Panc1 (cell line): ENCODE measurements at regions not wholly inside any gene's neighbourhood (a gene's known extent, or its start where the extent isn't known, plus 50 kb on each side); places are given as distances from the start of the nearest gene placed in this dataset.

Experiments used
- ATAC-seq: fragments of 200-7000 bp; cut with Tn5 transposase; 2 replicates; pipeline ENCODE4 v1.9.1; 2020; ENCODE audit warnings: mild to moderate bottlenecking, moderate library complexity
- BruUV-seq: library from RNA; stranded (reverse); fragments of 400-500 nt; replicated peaks from 2 replicates; lab custom pipeline; 2021; lab: Mats Ljungman, UMichigan
- CTCF ChIA-PET: fragments of 300-600 bp; sonication (Branson Sonifier 250); formaldehyde crosslinking; loops from one replicate; lab custom pipeline; 2022; ENCODE audit warnings: antibody characterized with exemption; lab: Charles Lee
- POLR2A ChIA-PET: fragments of 300-600 bp; sonication (Branson Sonifier 250); formaldehyde crosslinking; loops from one replicate; lab custom pipeline; 2022; ENCODE audit warnings: antibody characterized with exemption; lab: Charles Lee
- DNase-seq: peaks from one replicate; pipeline ENCODE4 v3.0.0-alpha.2; 2010; ENCODE audit warnings: low read depth, low spot score
- H3K27ac ChIP-seq: 2 replicates; pipeline ENCODE4 v1.5.1; 2011; ENCODE audit warnings: mild to moderate bottlenecking, low read length, inconsistent platforms
- H3K27me3 ChIP-seq: fragments of 200-500 bp; sonication (Bioruptor generic); 2 replicates; pipeline ENCODE4 v1.6.0; 2014; ENCODE audit warnings: low read length, inconsistent platforms; ENCODE audit not compliant: control insufficient read depth, insufficient read depth
- H3K36me3 ChIP-seq: fragments of 200-500 bp; sonication (Bioruptor generic); 2 replicates; pipeline ENCODE4 v1.5.1; 2014; ENCODE audit warnings: inconsistent platforms, mild to moderate bottlenecking, low read length, moderate library complexity; ENCODE audit not compliant: control insufficient read depth, insufficient read depth
- H3K4me1 ChIP-seq: 2 replicates; pipeline ENCODE4 v1.5.1; 2011; ENCODE audit warnings: inconsistent platforms, mild to moderate bottlenecking, low read length, moderate library complexity; ENCODE audit not compliant: control insufficient read depth, insufficient read depth
- H3K4me3 ChIP-seq, 2 experiments: 2 replicates each; pipeline ENCODE4 v1.5.1; 2011 to 2012; ENCODE audit warnings: low read depth in 2 of 2, low read length in 2 of 2, mild to moderate bottlenecking in 2 of 2, inconsistent platforms in 1 of 2, moderate library complexity in 1 of 2
- H3K9me3 ChIP-seq: fragments of 200-500 bp; sonication (Bioruptor generic); 2 replicates; pipeline ENCODE4 v1.5.1; 2014; ENCODE audit warnings: low read depth, mild to moderate bottlenecking, inconsistent platforms, low read length, moderate library complexity; ENCODE audit not compliant: control insufficient read depth, insufficient read depth
- POLR2AphosphoS5 ChIP-seq: IDR thresholded peaks from 2 replicates; pipeline ENCODE4 v1.6.1; 2012; ENCODE audit warnings: mild to moderate bottlenecking, low read depth, low read length, moderate library complexity
- SIN3A ChIP-seq: IDR thresholded peaks from 2 replicates; pipeline ENCODE4 v1.6.1; 2012; ENCODE audit warnings: low read depth, mild to moderate bottlenecking, low read length, moderate library complexity, borderline replicate concordance; ENCODE audit not compliant: insufficient read depth
- TCF7L2 ChIP-seq: IDR thresholded peaks from 2 replicates; pipeline ENCODE4 v1.6.1; 2011; ENCODE audit warnings: mild to moderate bottlenecking, low read depth, low read length, inconsistent platforms
- in situ Hi-C: cut with HindIII; loops from 2 replicates; pipeline ENCODE4 v1.10.0; 2016; ENCODE audit warnings: low sequenced_read_pairs, low pct_unique_long_range_greater_than_20kb
- intact Hi-C: fragments of 100-400 bp; cut with micrococcal nuclease; formaldehyde crosslinking; loops from one replicate; pipeline ENCODE4 v1.10.0; 2022; ENCODE audit not compliant: unreplicated experiment
- TF ChIP-seq, protein P1 (sequence below): fragments of 450-650 bp; IDR thresholded peaks from 2 replicates; pipeline ENCODE4 v1.5.1; 2017; ENCODE audit warnings: mild to moderate bottlenecking
- TF ChIP-seq, protein P2 (sequence below), 2 experiments: IDR thresholded peaks; 2 replicates each; pipeline ENCODE4 v1.6.1; 2011 to 2012; ENCODE audit warnings: low read depth in 2 of 2, control low read depth in 1 of 2, low read length in 1 of 2, mild to moderate bottlenecking in 1 of 2, moderate library complexity in 1 of 2; ENCODE audit not compliant: insufficient read depth in 1 of 2

DNA sequence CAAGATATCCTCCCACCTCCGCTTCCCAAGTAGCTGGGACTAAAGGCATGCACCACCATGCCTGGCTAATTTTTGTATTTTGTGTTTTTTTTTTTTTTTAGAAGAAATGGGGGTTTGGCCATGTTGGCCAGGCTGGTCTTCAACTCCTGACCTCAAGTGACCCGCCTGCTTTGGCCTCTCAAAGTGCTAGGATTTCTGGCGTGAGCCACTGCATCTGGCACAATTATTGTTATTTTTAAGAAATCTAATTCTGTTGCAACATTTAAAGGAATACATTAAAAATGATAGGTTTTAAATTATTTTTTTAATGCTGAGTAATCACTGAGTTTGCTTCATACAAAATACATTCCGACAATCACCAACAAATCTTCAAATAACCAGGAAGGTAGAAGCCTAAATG lies 178.1 kb upstream of the SEMA3E start:
- TF ChIP-seq, protein P1, sequence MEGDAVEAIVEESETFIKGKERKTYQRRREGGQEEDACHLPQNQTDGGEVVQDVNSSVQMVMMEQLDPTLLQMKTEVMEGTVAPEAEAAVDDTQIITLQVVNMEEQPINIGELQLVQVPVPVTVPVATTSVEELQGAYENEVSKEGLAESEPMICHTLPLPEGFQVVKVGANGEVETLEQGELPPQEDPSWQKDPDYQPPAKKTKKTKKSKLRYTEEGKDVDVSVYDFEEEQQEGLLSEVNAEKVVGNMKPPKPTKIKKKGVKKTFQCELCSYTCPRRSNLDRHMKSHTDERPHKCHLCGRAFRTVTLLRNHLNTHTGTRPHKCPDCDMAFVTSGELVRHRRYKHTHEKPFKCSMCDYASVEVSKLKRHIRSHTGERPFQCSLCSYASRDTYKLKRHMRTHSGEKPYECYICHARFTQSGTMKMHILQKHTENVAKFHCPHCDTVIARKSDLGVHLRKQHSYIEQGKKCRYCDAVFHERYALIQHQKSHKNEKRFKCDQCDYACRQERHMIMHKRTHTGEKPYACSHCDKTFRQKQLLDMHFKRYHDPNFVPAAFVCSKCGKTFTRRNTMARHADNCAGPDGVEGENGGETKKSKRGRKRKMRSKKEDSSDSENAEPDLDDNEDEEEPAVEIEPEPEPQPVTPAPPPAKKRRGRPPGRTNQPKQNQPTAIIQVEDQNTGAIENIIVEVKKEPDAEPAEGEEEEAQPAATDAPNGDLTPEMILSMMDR, result no peak
- TF ChIP-seq TCF7L2, result no peak
- TF ChIP-seq POLR2AphosphoS5, result no peak
- TF ChIP-seq, protein P2, sequence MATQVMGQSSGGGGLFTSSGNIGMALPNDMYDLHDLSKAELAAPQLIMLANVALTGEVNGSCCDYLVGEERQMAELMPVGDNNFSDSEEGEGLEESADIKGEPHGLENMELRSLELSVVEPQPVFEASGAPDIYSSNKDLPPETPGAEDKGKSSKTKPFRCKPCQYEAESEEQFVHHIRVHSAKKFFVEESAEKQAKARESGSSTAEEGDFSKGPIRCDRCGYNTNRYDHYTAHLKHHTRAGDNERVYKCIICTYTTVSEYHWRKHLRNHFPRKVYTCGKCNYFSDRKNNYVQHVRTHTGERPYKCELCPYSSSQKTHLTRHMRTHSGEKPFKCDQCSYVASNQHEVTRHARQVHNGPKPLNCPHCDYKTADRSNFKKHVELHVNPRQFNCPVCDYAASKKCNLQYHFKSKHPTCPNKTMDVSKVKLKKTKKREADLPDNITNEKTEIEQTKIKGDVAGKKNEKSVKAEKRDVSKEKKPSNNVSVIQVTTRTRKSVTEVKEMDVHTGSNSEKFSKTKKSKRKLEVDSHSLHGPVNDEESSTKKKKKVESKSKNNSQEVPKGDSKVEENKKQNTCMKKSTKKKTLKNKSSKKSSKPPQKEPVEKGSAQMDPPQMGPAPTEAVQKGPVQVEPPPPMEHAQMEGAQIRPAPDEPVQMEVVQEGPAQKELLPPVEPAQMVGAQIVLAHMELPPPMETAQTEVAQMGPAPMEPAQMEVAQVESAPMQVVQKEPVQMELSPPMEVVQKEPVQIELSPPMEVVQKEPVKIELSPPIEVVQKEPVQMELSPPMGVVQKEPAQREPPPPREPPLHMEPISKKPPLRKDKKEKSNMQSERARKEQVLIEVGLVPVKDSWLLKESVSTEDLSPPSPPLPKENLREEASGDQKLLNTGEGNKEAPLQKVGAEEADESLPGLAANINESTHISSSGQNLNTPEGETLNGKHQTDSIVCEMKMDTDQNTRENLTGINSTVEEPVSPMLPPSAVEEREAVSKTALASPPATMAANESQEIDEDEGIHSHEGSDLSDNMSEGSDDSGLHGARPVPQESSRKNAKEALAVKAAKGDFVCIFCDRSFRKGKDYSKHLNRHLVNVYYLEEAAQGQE (IDR thresholded peaks at IDR 0.05; ENCODE audit: insufficient read depth in 1 of 2, low read depth in 2 of 2, low read length in 1 of 2), result no peak
- Histone ChIP-seq H3K4me3 (no peak overlapping the region), H3K4me1 (no peaks in the 10 kb centered on the region), H3K27me3 (no peaks in the 10 kb centered on the region), H3K27ac (no peak overlapping the region), H3K9me3 (no peaks in the 10 kb centered on the region), H3K36me3 (no peaks in the 10 kb centered on the region)
- ChIA-PET CTCF (no interaction called here), POLR2A (no interaction called here)
- no TSS peak for BruUV-seq
- ATAC-seq (no peak), DNase-seq (no peak)
- intact Hi-C loops, result no loop called here
- in situ Hi-C loops, result no loop called here

DNA sequence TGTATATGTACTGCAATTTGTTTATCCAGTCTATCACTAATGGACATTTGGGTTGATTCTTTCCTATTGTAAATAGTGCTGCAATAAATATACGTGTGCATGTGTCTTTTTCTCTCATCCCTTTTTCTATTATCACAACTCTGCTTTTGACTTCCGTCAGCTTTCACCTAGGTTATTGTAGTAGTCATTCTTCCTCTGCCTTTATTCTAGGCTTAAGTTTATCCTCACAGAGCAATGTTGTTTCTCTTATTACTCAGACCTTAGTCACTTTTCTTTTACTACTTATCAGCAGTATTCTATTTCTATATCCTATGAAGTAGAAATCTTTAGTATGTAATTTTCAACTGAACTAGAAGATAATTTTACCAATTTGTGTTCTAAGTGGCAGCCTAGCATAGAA lies 175.3 kb upstream of the SEMA3E start:
- no peaks in the 10 kb centered on the region for H3K27me3 ChIP-seq
- POLR2A ChIA-PET, result no interaction called here
- TF ChIP-seq TCF7L2 (no peak), POLR2AphosphoS5 (no peak), SIN3A (no peak)
- TF ChIP-seq, protein P1, result no peak
- TF ChIP-seq, protein P2 (IDR thresholded peaks at IDR 0.05; ENCODE audit: insufficient read depth in 1 of 2, low read depth in 2 of 2, low read length in 1 of 2), result no peak
- H3K27ac ChIP-seq, result no peak overlapping the region
- intact Hi-C loops, result no loop called here
- ATAC-seq (no peak), DNase-seq (peak; percentile 28)
- CTCF ChIA-PET, result no interaction called here
- BruUV-seq, result no TSS peak
- no peaks in the 10 kb centered on the region for H3K36me3 ChIP-seq
- no peaks in the 10 kb centered on the region for H3K9me3 ChIP-seq
- in situ Hi-C loops, result no loop called here
- H3K4me3 ChIP-seq, result no peak overlapping the region
- H3K4me1 ChIP-seq, result no peaks in the 10 kb centered on the region
